ENCODE measurements at regions not wholly inside any gene's neighbourhood (a gene's known extent, or its start where the extent isn't known, plus 50 kb on each side); places are given as distances from the start of the nearest gene placed in this dataset.

DNA sequence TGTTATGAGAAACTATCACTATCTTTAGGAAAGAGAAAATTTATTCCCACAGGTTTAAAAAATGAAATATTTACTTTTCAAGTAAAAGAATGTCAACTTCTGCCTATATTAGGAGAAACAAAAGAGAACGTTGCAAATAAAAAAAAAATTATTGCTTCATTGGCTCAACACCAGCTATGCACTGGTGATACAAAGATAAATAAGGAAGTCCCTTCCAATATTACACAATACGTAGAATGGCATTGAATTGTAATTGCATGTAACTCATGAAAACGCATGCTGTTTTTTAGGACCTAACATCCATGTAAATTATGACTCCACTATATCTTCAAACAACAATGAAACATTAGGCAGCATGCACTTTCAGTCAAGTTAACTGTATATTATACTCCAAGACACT is 56.4 kb upstream of the RERGL start:
- Histone ChIP-seq H2AFZ (ENCODE audit: low read depth, low read length) (no peak overlapping the region), H3K36me3 (ENCODE audit: insufficient read depth, low read length) (no peaks in the 10 kb centered on the region), H3K27me3 (ENCODE audit: insufficient read depth, low read length) (no peaks in the 10 kb centered on the region), H3K4me1 (ENCODE audit: insufficient read depth, low read length) (no peaks in the 10 kb centered on the region), H3K4me3 (ENCODE audit: low read length) (no peak overlapping the region), H3K9me3 (ENCODE audit: low read length) (no peaks in the 10 kb centered on the region)

- no peak overlapping the region for H2AFZ ChIP-seq (ENCODE audit: low read depth, low read length)
- H3K27me3 ChIP-seq (ENCODE audit: insufficient read depth, low read length) = no peaks in the 10 kb centered on the region
- no peaks in the 10 kb centered on the region for H3K36me3 ChIP-seq (ENCODE audit: insufficient read depth, low read length)
- H3K9me3 ChIP-seq (ENCODE audit: low read length) = no peaks in the 10 kb centered on the region
- no peak overlapping the region for H3K4me3 ChIP-seq (ENCODE audit: low read length)
- no peaks in the 10 kb centered on the region for H3K4me1 ChIP-seq (ENCODE audit: insufficient read depth, low read length)
Observed at GRCh38 chr12:18145924-18146323, 55.9 kb upstream of the RERGL start.

DNA sequence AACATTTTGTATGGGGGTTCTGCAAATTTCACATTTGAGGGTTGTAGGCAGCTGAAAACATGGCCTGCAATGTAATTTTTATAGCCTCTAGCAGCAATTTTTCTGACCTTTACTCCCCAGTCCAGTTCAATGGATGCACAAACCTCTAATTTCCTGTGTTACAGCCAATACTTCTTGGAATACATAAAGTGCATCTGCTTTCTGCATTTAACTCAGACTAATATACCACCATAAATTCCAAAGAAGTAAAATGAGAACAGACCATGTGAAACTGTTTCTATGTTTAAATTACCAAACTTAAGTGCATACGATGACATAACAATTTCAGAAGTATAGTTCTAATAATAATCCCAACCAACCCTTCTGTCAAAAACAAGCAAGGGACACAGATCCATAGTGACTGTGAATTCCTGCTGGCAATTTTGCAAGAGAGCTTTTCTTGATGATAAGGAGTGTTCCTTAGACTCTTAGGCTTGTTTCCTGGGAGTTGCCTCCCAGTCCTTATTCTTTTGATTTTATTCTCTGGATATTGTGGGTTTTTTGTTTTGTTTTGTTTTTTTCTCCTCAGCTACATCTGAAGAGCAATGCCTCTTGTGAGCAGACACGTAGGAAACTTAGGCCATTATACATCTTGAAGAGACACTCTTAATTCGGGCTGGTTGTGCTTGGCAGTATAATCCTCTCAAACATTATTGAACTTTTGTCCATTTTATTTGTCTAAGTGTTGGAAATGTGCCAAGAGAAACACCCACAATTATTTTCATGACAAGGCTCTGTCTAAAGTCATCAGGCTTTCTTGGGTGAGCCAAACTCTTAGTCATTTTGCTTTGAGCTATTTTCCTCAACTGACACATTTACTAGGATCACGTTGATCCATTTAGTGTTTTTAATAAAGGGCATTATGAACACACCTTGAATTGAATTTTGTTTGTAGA is 51.3 kb upstream of the RERGL start:
- peak overlapping the region; percentile 28 for H2AFZ ChIP-seq (ENCODE audit: low read depth, low read length)
- H3K4me3 ChIP-seq (ENCODE audit: low read length) = no peak overlapping the region
- no peaks in the 10 kb centered on the region for H3K9me3 ChIP-seq (ENCODE audit: low read length)
- H3K27me3 ChIP-seq (ENCODE audit: insufficient read depth, low read length) = no peaks in the 10 kb centered on the region
- no peaks in the 10 kb centered on the region for H3K4me1 ChIP-seq (ENCODE audit: insufficient read depth, low read length)
- no peaks in the 10 kb centered on the region for H3K36me3 ChIP-seq (ENCODE audit: insufficient read depth, low read length)

- Histone ChIP-seq H2AFZ (ENCODE audit: low read depth, low read length) (no peak overlapping the region), H3K4me3 (ENCODE audit: low read length) (no peak overlapping the region), H3K36me3 (ENCODE audit: insufficient read depth, low read length) (no peaks in the 10 kb centered on the region), H3K9me3 (ENCODE audit: low read length) (no peaks in the 10 kb centered on the region), H3K27me3 (ENCODE audit: insufficient read depth, low read length) (no peaks in the 10 kb centered on the region), H3K4me1 (ENCODE audit: insufficient read depth, low read length) (no peaks in the 10 kb centered on the region)
Observed at GRCh38 chr12:18139989-18140596, 50.1 kb upstream of the RERGL start.
